ENCODE measurements at regions not wholly inside any gene's neighbourhood (a gene's known extent, or its start where the extent isn't known, plus 50 kb on each side); places are given as distances from the start of the nearest gene placed in this dataset.

DNA sequence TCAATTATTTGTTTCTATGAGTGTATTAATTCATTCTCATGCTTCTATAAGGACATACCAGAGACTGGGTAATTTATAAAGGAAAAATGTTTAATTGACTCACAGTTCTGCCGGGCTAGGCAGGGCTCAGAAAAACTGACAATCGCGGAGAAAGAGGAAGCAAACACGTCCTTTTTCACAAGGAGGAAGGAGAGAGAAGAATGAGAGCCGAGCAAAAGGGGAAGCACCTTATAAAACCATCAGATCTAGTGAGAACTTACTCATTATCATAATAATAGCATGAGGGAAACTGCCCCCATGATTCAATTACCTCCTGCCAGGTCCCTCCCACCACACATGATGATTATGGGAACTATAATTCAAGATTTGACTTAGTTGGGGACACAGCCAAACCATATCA lies 294.0 kb downstream of the DSC3 start:
- Mint-ChIP-seq H3K36me3 (ENCODE audit: low read depth) (no peaks in the 10 kb centered on the region), H3K27ac (no peak overlapping the region), H3K4me3 (no peak overlapping the region), H3K4me1 (ENCODE audit: low read depth) (no peaks in the 10 kb centered on the region), H3K9me3 (peaks cover 4% of the 10 kb centered on the region), H3K27me3 (ENCODE audit: low read depth) (no peaks in the 10 kb centered on the region)
- DNase-seq, result no peak
- intact Hi-C loops (cut with micrococcal nuclease), result no loop called here
- CTCF ChIA-PET, result no interaction called here

- Mint-ChIP-seq H3K4me1 (ENCODE audit: low read depth) (no peaks in the 10 kb centered on the region), H3K9me3 (peaks cover 4% of the 10 kb centered on the region), H3K4me3 (no peak overlapping the region), H3K36me3 (ENCODE audit: low read depth) (no peaks in the 10 kb centered on the region), H3K27me3 (ENCODE audit: low read depth) (no peaks in the 10 kb centered on the region), H3K27ac (no peak overlapping the region)
- CTCF ChIA-PET, result no interaction called here
- no peak for DNase-seq
- intact Hi-C loops (cut with micrococcal nuclease), result no loop called here
Observed at GRCh38 chr18:30746224-30746623, 296.3 kb downstream of the DSC3 start.

- H3K36me3 Mint-ChIP-seq (ENCODE audit: low read depth), result no peaks in the 10 kb centered on the region
- H3K27me3 Mint-ChIP-seq (ENCODE audit: low read depth), result no peaks in the 10 kb centered on the region
- intact Hi-C loops (cut with micrococcal nuclease), result no loop called here
- no peak overlapping the region for H3K4me3 Mint-ChIP-seq
- no peak for DNase-seq
- H3K4me1 Mint-ChIP-seq (ENCODE audit: low read depth), result no peaks in the 10 kb centered on the region
- CTCF ChIA-PET, result no interaction called here
- no peak overlapping the region for H3K27ac Mint-ChIP-seq
- H3K9me3 Mint-ChIP-seq, result peaks cover 4% of the 10 kb centered on the region
Observed at GRCh38 chr18:30743033-30743432, 299.5 kb downstream of the DSC3 start.

DNA sequence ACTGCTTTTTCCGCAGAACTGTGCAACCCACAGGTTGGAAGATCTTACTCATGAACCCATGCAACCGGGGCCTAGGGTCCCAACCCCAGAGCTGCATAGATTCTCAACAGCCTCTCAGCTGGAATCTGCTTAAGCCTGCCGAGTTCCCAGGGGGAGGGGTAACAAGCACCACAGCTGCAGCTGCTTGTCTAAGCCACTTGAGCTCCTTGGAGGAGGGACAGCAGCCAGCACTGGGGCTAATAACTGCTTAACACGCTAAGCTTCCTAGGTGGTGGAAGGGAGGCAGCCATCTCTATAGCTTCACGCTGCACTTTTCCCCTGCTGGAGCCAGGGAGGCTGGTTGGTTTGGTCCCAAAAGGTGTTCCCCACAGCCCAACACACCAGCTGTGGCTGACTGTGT lies 311.6 kb downstream of the DSC3 start:
- no peak for DNase-seq
- Mint-ChIP-seq H3K27ac (no peak overlapping the region), H3K4me1 (ENCODE audit: low read depth) (no peaks in the 10 kb centered on the region), H3K36me3 (ENCODE audit: low read depth) (no peaks in the 10 kb centered on the region), H3K9me3 (peaks cover 17% of the 10 kb centered on the region), H3K27me3 (ENCODE audit: low read depth) (no peaks in the 10 kb centered on the region), H3K4me3 (no peak overlapping the region)
- CTCF ChIA-PET, result no interaction called here
- intact Hi-C loops (cut with micrococcal nuclease), result no loop called here

GRCh38 chr18:30727849-30728248 lies 314.7 kb downstream of the DSC3 start:
- Mint-ChIP-seq H3K36me3 (ENCODE audit: low read depth) (no peaks in the 10 kb centered on the region), H3K9me3 (peaks cover 11% of the 10 kb centered on the region), H3K4me1 (ENCODE audit: low read depth) (no peaks in the 10 kb centered on the region), H3K27me3 (ENCODE audit: low read depth) (no peaks in the 10 kb centered on the region), H3K27ac (no peak overlapping the region), H3K4me3 (no peak overlapping the region)
- no peak for DNase-seq
- CTCF ChIA-PET, result no interaction called here
- intact Hi-C loops (cut with micrococcal nuclease), result no loop called here

DNA sequence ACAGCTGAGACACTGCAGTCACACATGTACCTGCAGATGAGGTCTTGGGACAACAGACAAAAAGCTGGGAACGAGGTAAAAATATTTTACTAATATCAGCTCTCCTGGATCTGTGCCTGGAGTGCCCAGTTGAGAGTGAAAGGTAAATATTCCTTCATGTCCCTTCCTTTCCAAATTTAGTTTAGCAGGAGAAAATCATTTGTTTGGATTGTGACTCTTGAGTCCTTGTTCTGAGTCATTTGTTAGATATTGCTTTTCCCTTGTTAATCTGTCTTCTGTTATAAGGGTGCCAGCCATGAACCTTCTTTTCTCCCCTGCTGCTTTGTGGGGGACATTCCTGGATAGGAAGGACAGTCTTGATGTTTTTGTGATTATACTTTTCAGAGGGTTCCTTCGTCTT lies 329.2 kb downstream of the DSC3 start:
- Mint-ChIP-seq H3K4me1 (ENCODE audit: low read depth) (no peaks in the 10 kb centered on the region), H3K9me3 (no peaks in the 10 kb centered on the region), H3K4me3 (no peak overlapping the region), H3K36me3 (ENCODE audit: low read depth) (no peaks in the 10 kb centered on the region), H3K27ac (no peak overlapping the region), H3K27me3 (ENCODE audit: low read depth) (no peaks in the 10 kb centered on the region)
- intact Hi-C loops (cut with micrococcal nuclease), result no loop called here
- CTCF ChIA-PET, result no interaction called here
- DNase-seq, result no peak

DNA sequence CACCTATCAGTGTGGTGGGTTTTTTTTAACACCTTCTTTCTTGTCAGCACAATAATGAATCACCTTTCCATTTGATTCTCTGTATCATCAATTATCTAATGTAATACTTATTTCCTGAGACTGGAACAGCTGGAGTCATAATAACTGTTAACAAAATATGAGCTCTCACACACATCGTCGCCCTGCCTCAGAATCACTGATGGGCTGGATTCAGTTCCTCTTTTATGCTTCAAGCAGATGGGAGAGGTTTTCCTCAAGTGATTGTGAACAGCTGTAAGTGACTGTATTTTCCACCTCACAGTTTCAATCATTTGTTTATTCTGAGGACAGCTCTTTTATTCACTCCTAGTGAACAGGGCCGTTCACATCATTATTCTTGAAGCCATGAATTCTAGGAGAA lies 330.2 kb downstream of the DSC3 start:
- Mint-ChIP-seq H3K4me3 (no peak overlapping the region), H3K27me3 (ENCODE audit: low read depth) (no peaks in the 10 kb centered on the region), H3K9me3 (peaks cover 3% of the 10 kb centered on the region), H3K4me1 (ENCODE audit: low read depth) (no peaks in the 10 kb centered on the region), H3K36me3 (ENCODE audit: low read depth) (no peaks in the 10 kb centered on the region), H3K27ac (no peak overlapping the region)
- CTCF ChIA-PET, result no interaction called here
- no peak for DNase-seq
- intact Hi-C loops (cut with micrococcal nuclease), result no loop called here

DNA sequence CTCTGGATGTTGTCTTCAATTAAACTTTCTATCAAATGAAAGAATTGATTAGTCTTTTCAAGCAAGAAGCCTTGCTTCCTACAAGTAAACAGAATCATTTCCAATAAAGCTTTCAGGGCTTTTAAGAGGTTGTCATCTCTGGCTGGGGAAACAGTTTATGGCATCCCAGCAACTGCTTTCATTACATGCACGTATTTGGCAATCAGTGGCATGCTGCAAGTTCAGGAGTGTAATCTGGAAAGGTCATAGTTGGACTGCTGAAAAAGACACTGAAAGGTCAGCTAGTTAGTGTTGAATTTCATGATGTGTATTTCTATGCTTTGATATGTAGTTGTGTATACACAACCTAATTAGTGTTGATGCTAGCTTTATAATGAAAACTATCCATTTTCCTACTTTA lies 332.9 kb downstream of the DSC3 start:
- intact Hi-C loops (cut with micrococcal nuclease), result no loop called here

GRCh38 chr18:30705943-30706342 lies 336.6 kb downstream of the DSC3 start:
- Mint-ChIP-seq H3K4me1 (ENCODE audit: low read depth) (no peaks in the 10 kb centered on the region), H3K27me3 (ENCODE audit: low read depth) (no peaks in the 10 kb centered on the region), H3K27ac (no peak overlapping the region), H3K36me3 (ENCODE audit: low read depth) (no peaks in the 10 kb centered on the region), H3K4me3 (no peak overlapping the region), H3K9me3 (peaks cover 7% of the 10 kb centered on the region)
- DNase-seq, result no peak
- CTCF ChIA-PET, result no interaction called here
- intact Hi-C loops (cut with micrococcal nuclease), result no loop called here

More for the DNA sequence above, 332.9 kb downstream of the DSC3 start:
- DNase-seq, result no peak
- H3K9me3 Mint-ChIP-seq, result peaks cover 3% of the 10 kb centered on the region
- no peak overlapping the region for H3K4me3 Mint-ChIP-seq
- no peaks in the 10 kb centered on the region for H3K36me3 Mint-ChIP-seq (ENCODE audit: low read depth)
- CTCF ChIA-PET, result no interaction called here
- H3K27ac Mint-ChIP-seq, result no peak overlapping the region
- no peaks in the 10 kb centered on the region for H3K27me3 Mint-ChIP-seq (ENCODE audit: low read depth)
- H3K4me1 Mint-ChIP-seq (ENCODE audit: low read depth), result no peaks in the 10 kb centered on the region

- H3K27ac Mint-ChIP-seq, result no peak overlapping the region
- no peaks in the 10 kb centered on the region for H3K4me1 Mint-ChIP-seq (ENCODE audit: low read depth)
- peaks cover 2% of the 10 kb centered on the region for H3K27me3 Mint-ChIP-seq (ENCODE audit: low read depth)
- no peak overlapping the region for H3K4me3 Mint-ChIP-seq
- peaks cover 11% of the 10 kb centered on the region for H3K9me3 Mint-ChIP-seq
- intact Hi-C loops (cut with micrococcal nuclease), result no loop called here
- H3K36me3 Mint-ChIP-seq (ENCODE audit: low read depth), result no peaks in the 10 kb centered on the region
- CTCF ChIA-PET, result no interaction called here
- DNase-seq, result no peak
Observed at GRCh38 chr18:30698571-30698970, 344.0 kb downstream of the DSC3 start.

GRCh38 chr18:30696201-30696600 lies 346.3 kb downstream of the DSC3 start:
- Mint-ChIP-seq H3K4me3 (no peak overlapping the region), H3K4me1 (ENCODE audit: low read depth) (no peaks in the 10 kb centered on the region), H3K36me3 (ENCODE audit: low read depth) (no peaks in the 10 kb centered on the region), H3K27me3 (ENCODE audit: low read depth) (peaks cover 2% of the 10 kb centered on the region), H3K9me3 (peaks cover 7% of the 10 kb centered on the region), H3K27ac (no peak overlapping the region)
- intact Hi-C loops (cut with micrococcal nuclease), result no loop called here
- DNase-seq, result no peak
- CTCF ChIA-PET, result interaction anchor here (0.6 kb wide), 1 partner anchor 385 kb away, joined by 4 read pairs; no protein-coding TSS in a partner anchor

GRCh38 chr18:30694773-30695172 lies 347.8 kb downstream of the DSC3 start:
- no peak overlapping the region for H3K4me3 Mint-ChIP-seq
- H3K4me1 Mint-ChIP-seq (ENCODE audit: low read depth), result no peaks in the 10 kb centered on the region
- H3K36me3 Mint-ChIP-seq (ENCODE audit: low read depth), result no peaks in the 10 kb centered on the region
- intact Hi-C loops (cut with micrococcal nuclease), result no loop called here
- CTCF ChIA-PET, result no interaction called here
- H3K27ac Mint-ChIP-seq, result no peak overlapping the region
- peaks cover 4% of the 10 kb centered on the region for H3K9me3 Mint-ChIP-seq
- no peak for DNase-seq
- peaks cover 2% of the 10 kb centered on the region for H3K27me3 Mint-ChIP-seq (ENCODE audit: low read depth)

DNA sequence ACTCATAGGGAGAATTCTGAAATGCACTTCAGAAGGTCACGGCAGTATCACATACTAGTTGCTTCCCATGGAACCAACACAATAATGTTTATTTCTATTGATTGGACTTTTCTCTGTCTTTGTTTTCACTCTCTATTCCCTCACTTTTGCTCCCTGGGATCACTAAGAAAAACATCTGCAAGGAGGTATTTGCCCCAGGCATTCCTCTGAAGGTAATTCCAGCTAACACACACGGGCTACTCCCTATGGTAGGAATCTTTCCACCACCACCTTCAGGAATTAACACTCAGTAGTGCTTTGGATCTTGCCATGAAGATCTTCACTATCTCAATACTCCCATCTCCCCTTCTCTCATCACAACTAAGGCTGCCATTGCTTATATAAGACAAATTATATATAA lies 353.3 kb downstream of the DSC3 start:
- Mint-ChIP-seq H3K36me3 (ENCODE audit: low read depth) (no peaks in the 10 kb centered on the region), H3K9me3 (peaks cover 3% of the 10 kb centered on the region), H3K27ac (no peak overlapping the region), H3K27me3 (ENCODE audit: low read depth) (no peaks in the 10 kb centered on the region), H3K4me1 (ENCODE audit: low read depth) (no peaks in the 10 kb centered on the region), H3K4me3 (no peak overlapping the region)
- CTCF ChIA-PET, result no interaction called here
- no peak for DNase-seq
- intact Hi-C loops (cut with micrococcal nuclease), result no loop called here

- Mint-ChIP-seq H3K4me3 (no peak overlapping the region), H3K27ac (no peak overlapping the region), H3K9me3 (peaks cover 3% of the 10 kb centered on the region), H3K4me1 (ENCODE audit: low read depth) (no peaks in the 10 kb centered on the region), H3K27me3 (ENCODE audit: low read depth) (no peaks in the 10 kb centered on the region), H3K36me3 (ENCODE audit: low read depth) (no peaks in the 10 kb centered on the region)
- no peak for DNase-seq
- intact Hi-C loops (cut with micrococcal nuclease), result no loop called here
- CTCF ChIA-PET, result no interaction called here
Observed at GRCh38 chr18:30687501-30687900, 355.0 kb downstream of the DSC3 start.

Measured in activated naive CD4-positive, alpha-beta T cell treated with anti-CD3 and anti-CD28 coated beads for 36 hours (primary cell).